SK-N-MC (cell line): ENCODE measurements at regions not wholly inside any gene's neighbourhood (a gene's known extent, or its start where the extent isn't known, plus 50 kb on each side); places are given as distances from the start of the nearest gene placed in this dataset.

Experiments
- DNase-seq: peaks from one replicate; pipeline ENCODE4 v3.0.0-alpha.2; 2011; ENCODE audit warnings: low read depth, low spot score
- H3K27ac ChIP-seq: fragments of 200-600 bp; sonication (generic); 2 replicates; pipeline ENCODE4 v1.5.1; 2016; ENCODE audit warnings: mixed run types
- H3K36me3 ChIP-seq: fragments of 200-600 bp; sonication (generic); 2 replicates; pipeline ENCODE4 v1.6.1; 2017; ENCODE audit warnings: antibody characterized with exemption, low read length, mixed read lengths; ENCODE audit not compliant: insufficient read depth
- H3K4me3 ChIP-seq: fragments of 200-600 bp; sonication (generic); 2 replicates; pipeline ENCODE4 v1.5.1; 2016
- H3K9ac ChIP-seq: fragments of 200-600 bp; sonication (generic); 2 replicates; pipeline ENCODE4 v1.8.0; 2017; ENCODE audit warnings: mixed run types, mixed read lengths; ENCODE audit not compliant: insufficient read length
- H3K9me3 ChIP-seq: fragments of 200-600 bp; sonication (generic); 2 replicates; pipeline ENCODE4 v1.6.1; 2017; ENCODE audit warnings: low read depth, mild to moderate bottlenecking, antibody characterized with exemption, low read length, moderate library complexity, mixed read lengths
- EZH2 ChIP-seq: fragments of 200-600 bp; sonication (generic); IDR thresholded peaks from one replicate; pipeline ENCODE4 v1.6.1; 2017; ENCODE audit warnings: antibody characterized with exemption
- FOXP2 ChIP-seq: optimal IDR thresholded peaks from 2 replicates; pipeline ENCODE3; 2011; ENCODE audit warnings: mild to moderate bottlenecking, moderate library complexity; ENCODE audit not compliant: insufficient read depth; ENCODE audit errors: extremely low read length, control extremely low read depth
- POLR2AphosphoS5 ChIP-seq: IDR thresholded peaks from 2 replicates; pipeline ENCODE4 v1.6.1; 2012; ENCODE audit warnings: mild to moderate bottlenecking, low read depth, low read length, borderline replicate concordance

- peak overlapping the region; percentile 78 for H3K27ac ChIP-seq
- no peak for DNase-seq
- no peak overlapping the region for H3K9ac ChIP-seq
- no peak for TF ChIP-seq EZH2
- TF ChIP-seq FOXP2, result no peak
- no peak for TF ChIP-seq POLR2AphosphoS5
- H3K4me3 ChIP-seq, result peak overlapping the region; percentile 47
- no peaks in the 10 kb centered on the region for H3K36me3 ChIP-seq
- no peaks in the 10 kb centered on the region for H3K9me3 ChIP-seq
Observed at GRCh38 chr5:82330530-82331270, 52.5 kb upstream of the RPS23 start.

- Histone ChIP-seq H3K36me3 (no peaks in the 10 kb centered on the region), H3K9me3 (no peaks in the 10 kb centered on the region), H3K9ac (no peak overlapping the region), H3K4me3 (no peak overlapping the region), H3K27ac (no peak overlapping the region)
- no peak for DNase-seq
- no peak for TF ChIP-seq FOXP2
- no peak for TF ChIP-seq POLR2AphosphoS5
- TF ChIP-seq EZH2, result no peak
Observed at GRCh38 chr5:82329393-82329792, 51.2 kb upstream of the RPS23 start.
